Liver (tissue), 8 donors: ENCODE measurements at regions not wholly inside any gene's neighbourhood (a gene's known extent, or its start where the extent isn't known, plus 50 kb on each side); places are given as distances from the start of the nearest gene placed in this dataset.

ENCODE experiments used
- DNase-seq: peaks from one replicate; pipeline ENCODE4 v3.0.0-alpha.2; 2017; ENCODE audit warnings: low spot score
- H3K27ac ChIP-seq, 2 donors: one replicate each; pipeline ENCODE4 v1.7.0; 2013; ENCODE audit warnings: inconsistent platforms in 2 of 2, low read length in 2 of 2, control low read depth in 1 of 2, low read depth in 1 of 2, mild to moderate bottlenecking in 1 of 2
- H3K27me3 ChIP-seq, 4 donors: one replicate each; pipeline versions ENCODE4 v1.6.1 to v1.7.0; 2013; ENCODE audit warnings: low read length in 3 of 4, inconsistent platforms in 1 of 4, mild to moderate bottlenecking in 1 of 4, moderate library complexity in 1 of 4; ENCODE audit not compliant: control insufficient read depth in 4 of 4, insufficient read depth in 4 of 4
- H3K36me3 ChIP-seq, 4 donors: one replicate each; pipeline versions ENCODE4 v1.6.1 to v1.7.0; 2013; ENCODE audit warnings: low read length in 3 of 4, mild to moderate bottlenecking in 3 of 4, low read depth in 1 of 4, moderate library complexity in 1 of 4; ENCODE audit not compliant: control insufficient read depth in 4 of 4, insufficient read depth in 3 of 4
- H3K4me1 ChIP-seq, 4 donors: one replicate each; pipeline versions ENCODE4 v1.6.1 to v1.7.0; 2013; ENCODE audit warnings: low read length in 3 of 4, mild to moderate bottlenecking in 3 of 4, moderate library complexity in 1 of 4; ENCODE audit not compliant: control insufficient read depth in 4 of 4, insufficient read depth in 4 of 4
- H3K4me3 ChIP-seq, 3 donors: one replicate each; pipeline versions ENCODE4 v1.6.1 to v1.7.0; 2013; ENCODE audit warnings: low read length in 3 of 3, control low read depth in 1 of 3, low read depth in 1 of 3, mild to moderate bottlenecking in 1 of 3
- H3K9ac ChIP-seq, 2 donors: one replicate each; pipeline ENCODE4 v1.7.0; 2013; ENCODE audit warnings: low read length in 2 of 2, mild to moderate bottlenecking in 2 of 2, moderate library complexity in 2 of 2, control low read depth in 1 of 2, low read depth in 1 of 2
- H3K9me3 ChIP-seq, 4 donors: one replicate each; pipeline versions ENCODE4 v1.6.1 to v1.7.0; 2013; ENCODE audit warnings: low read length in 3 of 4; ENCODE audit not compliant: control insufficient read depth in 4 of 4
- ATF3 ChIP-seq: IDR thresholded peaks from 2 replicates; pipeline ENCODE4 v1.6.1; 2016; ENCODE audit warnings: antibody characterized with exemption
- EGR1 ChIP-seq, 2 donors: IDR thresholded peaks; 2 replicates each; pipeline ENCODE4 v1.6.1; 2016 to 2018; ENCODE audit warnings: antibody characterized with exemption in 2 of 2, low read depth in 2 of 2
- FOXA1 ChIP-seq: IDR thresholded peaks from 2 replicates; pipeline ENCODE4 v1.6.1; 2016; ENCODE audit warnings: antibody characterized with exemption
- FOXA2 ChIP-seq: IDR thresholded peaks from 2 replicates; pipeline ENCODE4 v1.6.1; 2016; ENCODE audit warnings: antibody characterized with exemption
- GABPA ChIP-seq, 2 donors: IDR thresholded peaks in 1 of 2; conservative IDR thresholded peaks in 1 of 2; 2 replicates each; pipeline ENCODE4 v1.6.1; 2016; ENCODE audit warnings: antibody characterized with exemption in 2 of 2, mild to moderate bottlenecking in 1 of 2, moderate library complexity in 1 of 2
- HNF4A ChIP-seq, 2 donors: conservative IDR thresholded peaks; 2 replicates each; pipeline ENCODE4 v1.6.1; 2016; ENCODE audit warnings: antibody characterized with exemption in 2 of 2, mild to moderate bottlenecking in 2 of 2
- HNF4G ChIP-seq: IDR thresholded peaks from 2 replicates; pipeline ENCODE4 v1.6.1; 2016; ENCODE audit warnings: antibody characterized with exemption
- JUND ChIP-seq, 2 donors: IDR thresholded peaks; 2 replicates each; pipeline ENCODE4 v1.6.1; 2016; ENCODE audit warnings: antibody characterized with exemption in 2 of 2
- NR2F2 ChIP-seq: IDR thresholded peaks from 2 replicates; pipeline ENCODE4 v1.6.1; 2016; ENCODE audit warnings: antibody characterized with exemption
- RAD21 ChIP-seq, 2 donors: IDR thresholded peaks; 2 replicates each; pipeline ENCODE4 v1.6.1; 2016; ENCODE audit warnings: antibody characterized with exemption in 2 of 2, mild to moderate bottlenecking in 2 of 2
- RXRA ChIP-seq, 2 donors: IDR thresholded peaks; 2 replicates each; pipeline ENCODE4 v1.6.1; 2017 to 2018; ENCODE audit warnings: antibody characterized with exemption in 2 of 2, mild to moderate bottlenecking in 1 of 2
- SP1 ChIP-seq: IDR thresholded peaks from 2 replicates; pipeline ENCODE4 v1.6.1; 2018; ENCODE audit warnings: antibody characterized with exemption, mild to moderate bottlenecking
- TAF1 ChIP-seq: conservative IDR thresholded peaks from 2 replicates; pipeline ENCODE4 v1.6.1; 2016; ENCODE audit warnings: antibody characterized with exemption, mild to moderate bottlenecking
- YY1 ChIP-seq: IDR thresholded peaks from 2 replicates; pipeline ENCODE4 v1.6.1; 2016; ENCODE audit warnings: antibody characterized with exemption, mild to moderate bottlenecking
- ZBTB33 ChIP-seq: IDR thresholded peaks from 2 replicates; pipeline ENCODE4 v1.6.1; 2016; ENCODE audit warnings: antibody characterized with exemption
- WGBS: extraction: QIAGEN DNeasy Blood & Tissue Kit; methylation state at CpG from one replicate; pipeline ENCODE4 v1.1.7; 2013; 5-methylcytosine and 5-hydroxymethylcytosine counted together
- TF ChIP-seq, protein P1 (sequence below): IDR thresholded peaks from 2 replicates; pipeline ENCODE4 v1.6.1; 2016; ENCODE audit warnings: antibody characterized with exemption, mild to moderate bottlenecking
- TF ChIP-seq, protein P2 (sequence below): IDR thresholded peaks from 2 replicates; pipeline ENCODE4 v1.6.1; 2016; ENCODE audit warnings: antibody characterized with exemption
- TF ChIP-seq, protein P3 (sequence below): fragments of 150-350 bp; IDR thresholded peaks from 2 replicates; pipeline ENCODE4 v1.5.1; 2017; ENCODE audit warnings: improper control_type of control experiment, low read depth, low read length; ENCODE audit not compliant: missing input control
- donor health status: healthy.
- donor health status: healthy.
- donor health status: healthy.
- donor health status: healthy.
- donor health status: healthy.

- H3K9me3 ChIP-seq, result no peaks in the 10 kb centered on the region
- H3K9ac ChIP-seq, result no peak overlapping the region
- H3K36me3 ChIP-seq, result no peaks in the 10 kb centered on the region
- H3K27me3 ChIP-seq, result no peaks in the 10 kb centered on the region
- no peak overlapping the region for H3K4me3 ChIP-seq
- H3K4me1 ChIP-seq, result no peaks in the 10 kb centered on the region
- no peak overlapping the region for H3K27ac ChIP-seq
- WGBS, result 75% methylated on average over 6 of the region's 6 CpGs
- no peak for TF ChIP-seq TAF1
- TF ChIP-seq, protein P1, sequence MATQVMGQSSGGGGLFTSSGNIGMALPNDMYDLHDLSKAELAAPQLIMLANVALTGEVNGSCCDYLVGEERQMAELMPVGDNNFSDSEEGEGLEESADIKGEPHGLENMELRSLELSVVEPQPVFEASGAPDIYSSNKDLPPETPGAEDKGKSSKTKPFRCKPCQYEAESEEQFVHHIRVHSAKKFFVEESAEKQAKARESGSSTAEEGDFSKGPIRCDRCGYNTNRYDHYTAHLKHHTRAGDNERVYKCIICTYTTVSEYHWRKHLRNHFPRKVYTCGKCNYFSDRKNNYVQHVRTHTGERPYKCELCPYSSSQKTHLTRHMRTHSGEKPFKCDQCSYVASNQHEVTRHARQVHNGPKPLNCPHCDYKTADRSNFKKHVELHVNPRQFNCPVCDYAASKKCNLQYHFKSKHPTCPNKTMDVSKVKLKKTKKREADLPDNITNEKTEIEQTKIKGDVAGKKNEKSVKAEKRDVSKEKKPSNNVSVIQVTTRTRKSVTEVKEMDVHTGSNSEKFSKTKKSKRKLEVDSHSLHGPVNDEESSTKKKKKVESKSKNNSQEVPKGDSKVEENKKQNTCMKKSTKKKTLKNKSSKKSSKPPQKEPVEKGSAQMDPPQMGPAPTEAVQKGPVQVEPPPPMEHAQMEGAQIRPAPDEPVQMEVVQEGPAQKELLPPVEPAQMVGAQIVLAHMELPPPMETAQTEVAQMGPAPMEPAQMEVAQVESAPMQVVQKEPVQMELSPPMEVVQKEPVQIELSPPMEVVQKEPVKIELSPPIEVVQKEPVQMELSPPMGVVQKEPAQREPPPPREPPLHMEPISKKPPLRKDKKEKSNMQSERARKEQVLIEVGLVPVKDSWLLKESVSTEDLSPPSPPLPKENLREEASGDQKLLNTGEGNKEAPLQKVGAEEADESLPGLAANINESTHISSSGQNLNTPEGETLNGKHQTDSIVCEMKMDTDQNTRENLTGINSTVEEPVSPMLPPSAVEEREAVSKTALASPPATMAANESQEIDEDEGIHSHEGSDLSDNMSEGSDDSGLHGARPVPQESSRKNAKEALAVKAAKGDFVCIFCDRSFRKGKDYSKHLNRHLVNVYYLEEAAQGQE, result no peak
- no peak for TF ChIP-seq RAD21 (IDR thresholded peaks at IDR 0.05)
- no peak for TF ChIP-seq HNF4G
- TF ChIP-seq, protein P2, sequence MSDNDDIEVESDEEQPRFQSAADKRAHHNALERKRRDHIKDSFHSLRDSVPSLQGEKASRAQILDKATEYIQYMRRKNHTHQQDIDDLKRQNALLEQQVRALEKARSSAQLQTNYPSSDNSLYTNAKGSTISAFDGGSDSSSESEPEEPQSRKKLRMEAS, result no peak
- no peak for DNase-seq
These were observed 947.7 kb downstream of the TUSC7 start for GRCh38 chr3:117657278-117657677.

DNA sequence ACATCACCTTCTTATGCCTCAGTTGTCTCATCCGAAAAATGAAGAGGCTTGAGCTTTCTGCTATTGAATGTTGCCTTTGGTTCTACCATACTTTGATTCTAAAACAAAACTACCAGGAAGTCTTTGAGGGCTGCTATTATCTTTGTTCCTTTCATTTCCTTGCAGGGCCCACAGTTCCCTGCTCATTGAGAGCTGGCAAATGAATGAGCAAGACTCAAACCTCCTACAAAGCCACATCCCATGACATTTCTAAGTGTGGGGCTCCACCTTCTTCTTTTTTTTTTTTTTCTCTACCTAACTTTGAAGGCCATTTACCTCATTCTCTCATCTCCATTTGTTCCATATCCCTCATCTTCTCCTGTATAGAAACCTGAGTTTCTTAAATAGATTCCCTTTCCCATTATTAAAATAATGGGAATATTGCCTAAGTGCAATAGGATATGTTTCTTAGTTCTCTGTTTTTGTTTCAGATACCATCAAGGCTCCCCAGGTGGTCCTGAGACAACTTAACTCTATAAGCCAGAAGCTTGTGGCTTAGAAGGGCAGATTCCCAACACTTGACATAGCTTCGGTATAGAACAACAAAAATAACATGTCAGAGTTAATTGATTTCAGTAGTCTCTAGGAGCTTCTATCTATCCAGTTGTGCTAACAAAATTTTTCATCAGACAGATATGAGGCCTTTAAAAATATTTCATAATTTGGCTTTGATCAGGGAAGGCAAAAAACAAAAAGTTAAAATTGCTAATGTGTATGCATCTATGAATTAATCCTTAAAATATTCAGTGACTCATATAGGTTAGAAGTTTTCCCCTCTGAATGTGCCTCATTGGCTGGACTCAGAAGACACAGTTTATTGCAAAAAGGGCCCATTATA is 951.6 kb downstream of the TUSC7 start:
- no peak for TF ChIP-seq EGR1 (IDR thresholded peaks at IDR 0.05; ENCODE audit: low read depth in 2 of 2)
- TF ChIP-seq SP1, result no peak
- TF ChIP-seq ZBTB33, result no peak
- no peak for TF ChIP-seq FOXA2
- TF ChIP-seq, protein P1, result no peak
- TF ChIP-seq TAF1, result no peak
- TF ChIP-seq RAD21 (IDR thresholded peaks at IDR 0.05), result no peak
- TF ChIP-seq GABPA (IDR thresholded peaks at IDR 0.05 in 1 of 2, conservative IDR thresholded peaks at IDR 0.05 in 1 of 2), result no peak
- no peak for TF ChIP-seq HNF4G
- TF ChIP-seq, protein P3, sequence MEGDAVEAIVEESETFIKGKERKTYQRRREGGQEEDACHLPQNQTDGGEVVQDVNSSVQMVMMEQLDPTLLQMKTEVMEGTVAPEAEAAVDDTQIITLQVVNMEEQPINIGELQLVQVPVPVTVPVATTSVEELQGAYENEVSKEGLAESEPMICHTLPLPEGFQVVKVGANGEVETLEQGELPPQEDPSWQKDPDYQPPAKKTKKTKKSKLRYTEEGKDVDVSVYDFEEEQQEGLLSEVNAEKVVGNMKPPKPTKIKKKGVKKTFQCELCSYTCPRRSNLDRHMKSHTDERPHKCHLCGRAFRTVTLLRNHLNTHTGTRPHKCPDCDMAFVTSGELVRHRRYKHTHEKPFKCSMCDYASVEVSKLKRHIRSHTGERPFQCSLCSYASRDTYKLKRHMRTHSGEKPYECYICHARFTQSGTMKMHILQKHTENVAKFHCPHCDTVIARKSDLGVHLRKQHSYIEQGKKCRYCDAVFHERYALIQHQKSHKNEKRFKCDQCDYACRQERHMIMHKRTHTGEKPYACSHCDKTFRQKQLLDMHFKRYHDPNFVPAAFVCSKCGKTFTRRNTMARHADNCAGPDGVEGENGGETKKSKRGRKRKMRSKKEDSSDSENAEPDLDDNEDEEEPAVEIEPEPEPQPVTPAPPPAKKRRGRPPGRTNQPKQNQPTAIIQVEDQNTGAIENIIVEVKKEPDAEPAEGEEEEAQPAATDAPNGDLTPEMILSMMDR, result no peak
- TF ChIP-seq ATF3, result no peak
- TF ChIP-seq HNF4A (conservative IDR thresholded peaks at IDR 0.05), result no peak
- TF ChIP-seq RXRA (IDR thresholded peaks at IDR 0.05), result no peak
- TF ChIP-seq NR2F2, result no peak
- TF ChIP-seq YY1, result no peak
- no peak for TF ChIP-seq JUND (IDR thresholded peaks at IDR 0.05)
- TF ChIP-seq, protein P2, result no peak
- TF ChIP-seq FOXA1, result no peak
- 67% methylated on average over 2 of the region's 2 CpGs for WGBS
- H3K27me3 ChIP-seq, result no peaks in the 10 kb centered on the region
- no peak overlapping the region for H3K27ac ChIP-seq
- DNase-seq, result no peak
- no peaks in the 10 kb centered on the region for H3K9me3 ChIP-seq
- H3K4me1 ChIP-seq, result no peaks in the 10 kb centered on the region
- H3K4me3 ChIP-seq, result no peak overlapping the region
- no peak overlapping the region for H3K9ac ChIP-seq
- H3K36me3 ChIP-seq, result no peaks in the 10 kb centered on the region
